ENCODE measurements at regions not wholly inside any gene's neighbourhood (a gene's known extent, or its start where the extent isn't known, plus 50 kb on each side); places are given as distances from the start of the nearest gene placed in this dataset.

- no peak for ATAC-seq
- ChIA-PET SMC1A (ENCODE audit: uncharacterized antibody, unreplicated experiment) (no interaction called here), CTCF (interaction anchor here (0.7 kb wide), 1 partner anchor 1496 kb away, joined by 3 read pairs; no protein-coding TSS in a partner anchor), RAD21 (ENCODE audit: unreplicated experiment) (no interaction called here), POLR2A (no interaction called here)
- H3K9me3 ChIP-seq (replicated peaks; ENCODE audit: control insufficient read depth, insufficient read depth, low read length), result no peaks in the 10 kb centered on the region; the same call in 2 of the 3 replicates
- H3K4me3 ChIP-seq, result no peak overlapping the region
- no peaks in the 10 kb centered on the region for H3K36me3 ChIP-seq (ENCODE audit: control insufficient read depth in 2 of 2, insufficient read depth in 2 of 2, low read length in 1 of 2)
- no peaks in the 10 kb centered on the region for H4K20me1 ChIP-seq (ENCODE audit: control insufficient read depth, insufficient read depth)
- no peak for TF ChIP-seq RELA (IDR thresholded peaks at IDR 0.05; ENCODE audit: borderline replicate concordance, partially characterized antibody)
- in situ Hi-C loops (cut with MboI), result no loop called here
- intact Hi-C loops (cut with micrococcal nuclease; ENCODE audit: unreplicated experiment), result no loop called here
- no peak for FAIRE-seq
- no peaks in the 10 kb centered on the region for H3K4me1 ChIP-seq (ENCODE audit: control insufficient read depth, insufficient read depth, low read length)
- H3K27me3 ChIP-seq (replicated peaks in 1 of 2; ENCODE audit: control insufficient read depth in 2 of 2, insufficient read depth in 2 of 2, low read length in 1 of 2), result no peaks in the 10 kb centered on the region
- H2AFZ ChIP-seq (ENCODE audit: control insufficient read depth, low read depth, low read length), result no peak overlapping the region
- WGBS (ENCODE audit: insufficient coverage, insufficient replicate concordance, low lambda C conversion rate, missing lambda C conversion rate), result 40% methylated on average over 2 of the region's 2 CpGs
- H3K27ac ChIP-seq (ENCODE audit: control insufficient read depth, insufficient read depth), result no peak overlapping the region
- DNase-seq (ENCODE audit: low read depth, low spot score), result no peak
- no peak overlapping the region for H3K9ac ChIP-seq (ENCODE audit: control insufficient read depth, insufficient read depth, low read length)
- no peak overlapping the region for H3K4me2 ChIP-seq (ENCODE audit: control insufficient read depth, insufficient read depth)
- BruUV-seq (replicated peaks), result no TSS peak
- no peaks in the 10 kb centered on the region for H3K79me2 ChIP-seq (ENCODE audit: control insufficient read depth, insufficient read depth, low read length)
These were observed 249.4 kb upstream of the FAM98A start for GRCh38 chr2:33848486-33848885.

DNA sequence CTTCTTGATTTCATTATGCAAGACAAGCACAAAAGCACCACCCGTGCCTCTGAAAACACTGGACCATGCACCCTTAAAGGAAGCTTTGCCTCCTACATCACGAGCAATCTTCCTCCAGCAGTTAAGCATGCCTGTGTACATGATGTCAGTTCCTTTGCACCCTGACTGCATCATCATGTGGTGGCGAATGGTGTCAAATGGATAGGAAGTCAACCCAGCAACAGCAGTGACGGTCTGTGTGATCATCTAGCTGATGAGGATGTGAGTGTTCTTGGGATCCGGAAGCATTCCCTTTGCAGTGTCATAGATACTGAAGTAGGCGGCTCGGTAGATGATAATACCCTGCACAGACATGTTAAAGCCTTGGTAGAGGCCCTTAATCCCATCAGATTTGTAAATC lies 240.7 kb upstream of the FAM98A start:
- intact Hi-C loops (cut with micrococcal nuclease; ENCODE audit: unreplicated experiment), result no loop called here
- H3K4me1 ChIP-seq (ENCODE audit: control insufficient read depth, insufficient read depth, low read length), result no peaks in the 10 kb centered on the region
- no peak overlapping the region for H3K27ac ChIP-seq (ENCODE audit: control insufficient read depth, insufficient read depth)
- POLR2A ChIA-PET, result no interaction called here
- in situ Hi-C loops (cut with MboI), result no loop called here
- H3K4me3 ChIP-seq, result no peak overlapping the region
- H3K9me3 ChIP-seq (replicated peaks; ENCODE audit: control insufficient read depth, insufficient read depth, low read length), result no peaks in the 10 kb centered on the region
- DNase-seq (ENCODE audit: low read depth, low spot score), result no peak
- RAD21 ChIA-PET (ENCODE audit: unreplicated experiment), result no interaction called here
- 67% methylated on average over 7 of the region's 7 CpGs for WGBS (ENCODE audit: insufficient coverage, insufficient replicate concordance, low lambda C conversion rate, missing lambda C conversion rate)
- no peak overlapping the region for H2AFZ ChIP-seq (ENCODE audit: control insufficient read depth, low read depth, low read length)
- H3K4me2 ChIP-seq (ENCODE audit: control insufficient read depth, insufficient read depth), result no peak overlapping the region
- H3K9ac ChIP-seq (ENCODE audit: control insufficient read depth, insufficient read depth, low read length), result no peak overlapping the region
- CTCF ChIA-PET, result no interaction called here
- H4K20me1 ChIP-seq (ENCODE audit: control insufficient read depth, insufficient read depth), result no peaks in the 10 kb centered on the region
- FAIRE-seq, result no peak
- no peak for ATAC-seq
- no peaks in the 10 kb centered on the region for H3K36me3 ChIP-seq (ENCODE audit: control insufficient read depth in 2 of 2, insufficient read depth in 2 of 2, low read length in 1 of 2)
- H3K27me3 ChIP-seq (replicated peaks in 1 of 2; ENCODE audit: control insufficient read depth in 2 of 2, insufficient read depth in 2 of 2, low read length in 1 of 2), result no peaks in the 10 kb centered on the region
- H3K79me2 ChIP-seq (ENCODE audit: control insufficient read depth, insufficient read depth, low read length), result no peaks in the 10 kb centered on the region
- SMC1A ChIA-PET (ENCODE audit: uncharacterized antibody, unreplicated experiment), result no interaction called here
- no TSS peak for BruUV-seq (replicated peaks)
- no peak for TF ChIP-seq FOXK2 (IDR thresholded peaks at IDR 0.05)
- TF ChIP-seq NR2C1 (IDR thresholded peaks at IDR 0.05), result no peak
- no peak for TF ChIP-seq DPF2 (IDR thresholded peaks at IDR 0.05)
- TF ChIP-seq HDAC2 (IDR thresholded peaks at IDR 0.05), result no peak
- no peak for TF ChIP-seq CHD4 (IDR thresholded peaks at IDR 0.05)
- TF ChIP-seq POLR2A (IDR thresholded peaks at IDR 0.05; ENCODE audit: low read depth, low read length), result no peak
- no peak for TF ChIP-seq RAD21 (IDR thresholded peaks at IDR 0.05; ENCODE audit: insufficient read depth, low read depth, low read length)
- no peak for TF ChIP-seq TBL1XR1 (IDR thresholded peaks at IDR 0.05; ENCODE audit: low read depth, low read length)
- no peak for TF ChIP-seq HSF1 (IDR thresholded peaks at IDR 0.05; ENCODE audit: low read depth, low read length)
- TF ChIP-seq EZH2 (IDR thresholded peaks at IDR 0.05; ENCODE audit: borderline replicate concordance, control insufficient read depth, low read depth, low read length), result no peak
- TF ChIP-seq NFIC (IDR thresholded peaks at IDR 0.05; ENCODE audit: low read depth, low read length), result no peak
- TF ChIP-seq NFXL1 (IDR thresholded peaks at IDR 0.05; ENCODE audit: borderline replicate concordance), result no peak
- TF ChIP-seq FOXM1 (IDR thresholded peaks at IDR 0.05; ENCODE audit: low read depth, low read length), result no peak
- no peak for TF ChIP-seq CBFB (IDR thresholded peaks at IDR 0.05; ENCODE audit: low read depth)
- no peak for TF ChIP-seq TCF3 (IDR thresholded peaks at IDR 0.05; ENCODE audit: borderline replicate concordance, insufficient read depth, low read depth, low read length)
- TF ChIP-seq IRF5 (IDR thresholded peaks at IDR 0.05; ENCODE audit: borderline replicate concordance), result no peak
- no peak for TF ChIP-seq BMI1 (IDR thresholded peaks at IDR 0.05; ENCODE audit: borderline replicate concordance)
- no peak for TF ChIP-seq WRNIP1 (IDR thresholded peaks at IDR 0.05; ENCODE audit: borderline replicate concordance, low read depth, low read length)

Measured in GM12878 (cell line).